Fibroblast of mammary gland (primary cell): ENCODE measurements at regions not wholly inside any gene's neighbourhood (a gene's known extent, or its start where the extent isn't known, plus 50 kb on each side); places are given as distances from the start of the nearest gene placed in this dataset.
A peak's percentile ranks its signal among the peaks of the same experiment; 100 is the strongest.
"Not testable (repeated sequence)": the region's sequence is repeated elsewhere in the genome, so short reads cannot be mapped to it uniquely, and the experiment has no call there.

Experiments
- DNase-seq: peaks from one replicate; pipeline ENCODE4 v3.0.0-alpha.2; 2010; ENCODE audit warnings: low read depth
- H3K4me3 ChIP-seq: 2 replicates; pipeline ENCODE4 v1.5.1; 2011; ENCODE audit warnings: low read depth, mild to moderate bottlenecking, low read length, moderate library complexity; ENCODE audit not compliant: control insufficient read depth
- CTCF ChIP-seq: conservative IDR thresholded peaks from 2 replicates; pipeline ENCODE4 v1.5.1; 2011; ENCODE audit warnings: low read depth, low read length, inconsistent platforms; ENCODE audit not compliant: control insufficient read depth, insufficient read depth

GRCh38 chr7:93817004-93817403 is 73.5 kb downstream of the TFPI2 start:
- TF ChIP-seq CTCF, result no peak
- H3K4me3 ChIP-seq, result no peak overlapping the region
- DNase-seq, result no peak

- no peak for DNase-seq
- H3K4me3 ChIP-seq, result no peak overlapping the region
- no peak for TF ChIP-seq CTCF
Measured at GRCh38 chr7:93813514-93813913, 77.0 kb downstream of the TFPI2 start.

GRCh38 chr7:93812061-93812460 is 78.5 kb downstream of the TFPI2 start:
- TF ChIP-seq CTCF, result no peak
- no peak overlapping the region for H3K4me3 ChIP-seq
- DNase-seq, result no peak

- DNase-seq, result no peak
- no peak for TF ChIP-seq CTCF
- H3K4me3 ChIP-seq, result no peak overlapping the region
Measured at GRCh38 chr7:93811198-93811597, 79.4 kb downstream of the TFPI2 start.

- no peak overlapping the region for H3K4me3 ChIP-seq
- TF ChIP-seq CTCF, result no peak
- no peak for DNase-seq
Measured at GRCh38 chr7:93810561-93810960, 80.0 kb downstream of the TFPI2 start.

- no peak for DNase-seq
- H3K4me3 ChIP-seq, result no peak overlapping the region
- TF ChIP-seq CTCF, result no peak
Measured at GRCh38 chr7:93804726-93805125, 85.8 kb downstream of the TFPI2 start.

GRCh38 chr7:93799750-93800357 is 90.7 kb downstream of the TFPI2 start:
- H3K4me3 ChIP-seq, result no peak overlapping the region
- TF ChIP-seq CTCF, result peak; percentile 64
- peak; percentile 42 for DNase-seq

GRCh38 chr7:93793084-93793697 is 97.4 kb downstream of the TFPI2 start:
- DNase-seq, H3K4me3 ChIP-seq: not testable (repeated sequence)
